GM19395 (cell line): ENCODE measurements at regions not wholly inside any gene's neighbourhood (a gene's known extent, or its start where the extent isn't known, plus 50 kb on each side); places are given as distances from the start of the nearest gene placed in this dataset.

Source experiments
- ATAC-seq: cut with Tn5 transposase; IDR thresholded peaks from one replicate; pipeline ENCODE4 v1.9.1; 2021; ENCODE audit warnings: mild to moderate bottlenecking, moderate library complexity; ENCODE audit not compliant: unreplicated experiment

DNA sequence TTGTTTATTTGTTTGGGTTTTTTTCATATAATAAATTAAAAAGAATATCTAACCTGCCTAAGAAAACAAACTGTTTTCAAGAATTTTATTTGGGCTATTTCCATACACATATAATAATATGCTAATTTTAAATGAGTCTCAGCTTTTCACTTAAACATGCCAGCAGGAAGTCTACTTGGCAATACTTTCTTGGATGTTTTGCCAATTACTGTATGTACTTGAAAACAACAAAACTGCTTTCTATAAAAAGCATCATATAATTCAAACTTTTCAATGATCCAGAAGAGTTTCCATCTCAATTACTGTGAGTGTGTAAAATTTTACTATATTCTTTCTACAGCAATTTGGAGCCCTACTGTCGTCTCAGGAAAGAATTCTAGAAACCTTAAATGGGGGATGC is 961.2 kb downstream of the PCDH17 start:
- no peak for ATAC-seq

DNA sequence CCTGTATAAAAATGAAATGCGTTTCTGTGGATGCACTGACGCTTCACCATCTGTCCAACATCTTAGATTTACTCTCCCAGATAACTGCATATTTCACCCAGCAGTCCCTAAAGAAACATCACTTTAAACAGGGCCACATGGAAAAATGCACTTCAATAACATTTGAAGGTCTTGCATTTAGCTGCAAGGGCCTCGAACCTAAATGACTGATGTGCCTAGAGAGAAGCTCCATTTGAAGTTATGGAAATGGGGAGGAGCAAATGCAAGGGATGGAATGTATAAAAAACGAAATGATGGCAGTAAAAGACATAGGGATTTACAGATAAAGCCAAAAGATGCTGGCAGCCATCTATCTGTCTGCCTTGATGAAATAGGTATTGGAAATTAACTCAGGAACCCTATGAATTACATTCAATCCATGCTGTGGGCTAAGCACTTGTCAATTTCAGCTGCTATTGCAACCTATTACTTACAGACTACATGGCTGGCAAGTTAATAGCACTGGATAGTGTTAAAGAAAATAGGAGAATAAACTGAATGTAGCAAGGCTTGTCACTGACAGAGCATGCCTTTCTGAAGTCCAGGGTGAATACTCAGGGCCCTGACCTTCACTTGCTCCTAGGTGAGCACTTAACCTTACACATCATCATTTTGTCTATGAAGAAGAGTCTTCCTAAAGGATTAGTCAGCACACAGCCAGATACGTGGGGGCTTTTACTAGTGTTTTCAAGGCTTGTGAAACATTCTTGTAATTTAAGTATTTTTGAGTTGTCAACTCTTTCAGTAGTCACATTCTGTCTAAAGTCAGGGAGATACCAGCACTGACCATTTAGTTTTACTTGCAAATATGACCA is 963.4 kb downstream of the PCDH17 start:
- ATAC-seq: no peak

DNA sequence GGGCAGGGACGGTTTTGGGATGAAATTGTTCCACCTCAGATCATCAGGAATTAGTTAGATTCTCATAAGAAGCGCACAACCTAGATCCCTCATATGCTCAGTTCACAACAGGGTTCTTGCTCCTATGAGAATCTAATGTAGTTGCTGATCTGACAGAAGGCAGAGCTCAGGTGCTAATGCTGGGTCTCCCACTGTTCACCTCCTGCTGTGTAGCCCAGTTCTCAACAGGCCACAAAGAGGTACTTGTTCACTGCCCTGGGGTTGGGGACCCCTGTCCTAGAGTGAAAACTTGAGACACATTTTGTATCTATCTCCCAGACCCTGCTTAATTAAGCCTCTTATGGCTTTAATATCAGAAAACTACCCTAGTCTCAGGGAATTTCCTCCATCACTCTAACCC is 966.0 kb downstream of the PCDH17 start:
- no peak for ATAC-seq

DNA sequence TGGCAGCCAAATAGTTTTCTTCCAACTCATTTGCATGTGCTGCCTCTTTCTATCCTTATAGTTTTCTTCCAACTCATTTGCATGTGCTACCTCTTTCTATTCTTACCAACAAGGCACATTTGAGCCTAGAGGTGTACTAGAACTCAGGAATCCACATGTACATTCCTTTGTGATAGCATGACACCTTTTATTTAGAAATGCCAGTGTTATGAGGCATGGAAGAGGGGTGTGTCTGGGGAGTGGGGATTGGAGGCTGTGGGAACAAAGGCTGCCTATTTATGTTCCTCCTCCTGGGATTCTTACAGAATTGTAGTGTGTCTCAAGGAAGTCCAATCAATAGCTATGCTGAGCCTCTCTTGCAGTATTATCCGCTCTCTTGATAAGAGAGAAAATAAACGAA is 966.7 kb downstream of the PCDH17 start:
- no peak for ATAC-seq

DNA sequence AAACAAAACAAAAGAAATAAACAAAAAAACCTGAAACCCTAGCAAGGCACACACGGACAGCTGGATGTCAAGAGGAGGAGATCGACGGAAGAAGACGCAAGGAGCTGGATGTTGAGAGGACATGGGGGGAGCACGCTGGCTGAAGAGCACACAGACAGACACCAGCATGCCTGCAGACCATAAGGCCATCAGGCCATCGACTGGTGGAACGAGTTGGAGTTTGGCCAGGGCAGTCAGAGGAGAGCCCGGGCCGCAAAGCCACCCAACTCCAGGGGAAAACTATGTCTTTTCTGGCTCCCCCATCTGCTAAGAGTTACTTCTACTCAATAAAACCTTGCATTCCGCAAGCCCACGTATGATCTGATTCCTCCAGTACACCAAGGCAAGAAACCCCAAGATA is 979.6 kb downstream of the PCDH17 start:
- no peak for ATAC-seq

DNA sequence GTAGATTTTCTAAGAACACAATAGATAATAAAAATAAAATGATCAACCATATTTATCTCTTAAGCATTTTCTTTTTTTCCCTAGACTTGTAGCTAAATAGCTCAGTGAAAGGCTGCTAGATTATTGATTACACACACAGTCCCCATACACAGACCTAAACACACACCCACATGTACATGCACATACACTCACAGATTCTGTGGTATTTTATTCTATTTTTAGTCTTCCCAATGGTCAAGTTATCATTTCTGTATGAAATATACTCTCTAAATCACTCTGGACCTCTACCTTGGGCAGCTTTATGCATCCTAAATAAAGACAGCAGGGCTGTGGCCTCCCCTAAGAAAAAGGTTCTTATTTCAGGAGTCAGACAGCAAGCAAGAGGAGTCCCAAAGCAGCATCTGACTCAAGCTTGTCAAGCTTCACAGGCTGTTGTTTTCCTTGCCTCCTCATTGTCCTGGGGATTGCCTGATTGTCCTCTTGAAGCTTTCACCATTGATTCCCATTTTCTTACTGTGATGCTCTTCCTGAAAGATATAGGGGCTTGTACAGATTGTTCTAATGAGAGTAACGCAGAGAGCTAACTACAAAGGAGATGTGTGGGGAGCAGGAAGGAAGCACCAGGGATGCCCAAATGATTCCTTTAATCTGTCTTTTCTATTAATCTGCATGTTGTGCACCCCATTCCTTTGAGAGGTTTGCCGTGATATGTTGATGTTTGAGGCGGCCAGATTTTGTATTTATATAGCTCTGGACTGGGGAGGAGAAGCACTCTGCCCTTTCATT is 986.5 kb downstream of the PCDH17 start:
- no peak for ATAC-seq

DNA sequence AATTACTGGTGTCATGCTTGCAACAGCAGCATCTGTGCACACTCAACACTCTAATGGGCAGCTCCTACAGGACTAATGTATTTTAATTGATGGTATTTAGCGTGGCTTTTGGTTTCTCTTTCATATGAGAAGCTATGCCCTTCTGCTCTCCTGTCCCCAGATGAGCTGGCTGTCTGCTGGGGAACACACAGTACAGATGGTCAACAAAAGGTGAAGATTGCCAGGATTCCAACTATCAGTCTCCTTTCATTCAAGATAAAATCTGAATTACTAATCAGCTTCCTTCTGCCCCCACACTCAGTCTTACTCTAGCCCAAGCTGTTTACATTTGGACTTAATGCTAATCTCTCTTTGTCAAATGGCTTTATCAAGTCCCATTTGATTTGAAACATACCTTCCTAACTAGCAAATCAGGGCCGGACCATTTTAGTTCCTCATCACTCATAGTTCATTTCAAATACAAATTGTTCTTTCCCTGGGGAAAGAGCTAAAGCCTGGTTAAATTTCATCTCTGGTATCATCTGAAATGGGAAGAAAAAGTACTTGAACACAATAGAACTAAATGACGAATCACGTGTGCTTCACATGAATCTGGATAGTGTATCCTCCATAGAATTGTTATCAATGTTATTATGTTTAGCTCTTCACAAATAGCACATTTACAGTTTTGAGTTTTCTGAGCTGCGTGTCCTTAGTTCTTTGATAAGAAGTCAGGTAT is 988.0 kb downstream of the PCDH17 start:
- ATAC-seq: peak; percentile 56

DNA sequence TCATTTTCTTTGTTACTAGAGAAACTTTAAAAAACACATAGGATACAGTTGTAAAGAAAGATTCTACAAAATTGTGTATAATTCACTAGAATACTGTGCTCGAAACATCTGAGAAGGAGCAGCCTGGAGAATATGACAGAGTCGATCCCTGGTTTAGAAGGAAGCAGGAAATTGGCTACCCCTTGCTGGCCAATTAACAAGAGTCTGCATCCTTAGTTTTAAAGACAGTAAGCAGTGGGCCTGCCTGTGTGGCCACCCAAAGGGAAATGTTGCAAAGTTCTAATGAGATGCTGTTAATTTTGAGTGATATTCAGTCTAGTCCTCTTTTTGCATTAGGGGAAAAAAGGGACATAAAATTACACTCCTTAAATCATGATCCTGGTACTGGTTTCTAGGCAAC is 988.6 kb downstream of the PCDH17 start:
- no peak for ATAC-seq

DNA sequence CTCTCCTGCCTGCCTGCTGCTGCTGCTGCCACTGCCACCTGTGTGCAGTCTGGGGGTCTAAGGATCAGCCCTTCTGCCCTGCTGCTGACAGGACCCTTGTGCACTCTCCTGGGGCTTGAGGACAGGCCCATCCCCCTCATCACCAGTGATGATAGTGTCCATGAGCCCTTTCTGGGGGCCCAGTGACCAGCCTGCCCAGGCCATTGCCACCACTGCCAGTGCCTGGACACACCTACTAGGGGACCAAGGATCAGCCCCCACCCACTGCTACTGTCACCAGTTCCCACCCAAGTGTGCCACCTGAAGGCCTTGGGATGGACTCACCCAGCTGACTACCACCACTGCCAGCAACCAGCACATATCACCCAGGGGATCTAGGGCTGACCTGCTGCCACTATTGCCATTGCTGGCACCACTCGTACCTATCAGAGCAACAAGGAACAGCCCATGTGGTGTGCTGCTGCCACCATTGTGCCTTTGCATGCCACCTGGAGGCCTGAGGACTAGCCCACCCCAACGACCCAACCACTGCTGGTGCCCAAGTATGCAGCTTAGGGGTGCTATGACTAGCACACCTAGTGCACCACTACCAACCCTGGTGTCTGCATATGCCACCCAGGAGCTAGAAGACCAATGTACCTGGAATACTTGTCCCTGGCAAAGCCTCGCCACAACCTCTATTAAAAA is 994.3 kb downstream of the PCDH17 start:
- ATAC-seq: no peak

DNA sequence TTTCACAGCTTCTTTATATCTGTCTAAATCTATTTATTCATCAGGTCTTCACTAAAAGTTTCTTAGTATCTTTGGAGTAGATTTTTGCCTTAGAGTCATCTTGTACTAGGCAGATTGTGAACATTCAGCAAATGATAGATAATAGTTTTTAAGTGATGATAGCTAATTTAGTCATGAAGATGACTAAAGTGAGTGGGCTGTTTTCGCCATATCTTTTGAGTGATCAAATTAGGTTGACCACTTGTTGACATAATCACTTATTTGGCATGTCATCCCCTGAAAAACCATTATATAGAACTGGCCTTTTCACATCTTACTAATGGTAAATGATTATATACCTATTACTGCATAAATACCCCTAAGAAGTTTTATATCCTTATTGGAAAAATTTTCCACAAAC is 999.2 kb downstream of the PCDH17 start:
- ATAC-seq: no peak

DNA sequence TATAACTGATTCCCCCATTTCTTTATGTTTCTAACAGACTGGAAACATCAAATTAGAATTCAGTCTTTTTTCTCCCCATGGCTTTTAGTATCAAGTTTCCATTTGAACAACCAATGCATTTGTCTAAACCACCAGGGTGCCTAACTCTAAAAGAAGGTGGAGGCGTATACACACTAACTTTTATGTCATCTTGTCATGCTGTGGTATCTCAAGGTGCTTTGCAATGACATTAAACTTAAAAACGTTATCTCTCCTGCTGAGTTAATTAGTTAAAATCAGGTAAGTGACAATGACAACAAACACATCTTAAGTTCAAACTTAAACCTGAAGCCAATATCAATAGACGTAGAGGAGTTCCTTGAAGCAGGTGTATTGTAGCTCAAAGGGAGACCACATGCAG is 1001.7 kb downstream of the PCDH17 start:
- no peak for ATAC-seq

DNA sequence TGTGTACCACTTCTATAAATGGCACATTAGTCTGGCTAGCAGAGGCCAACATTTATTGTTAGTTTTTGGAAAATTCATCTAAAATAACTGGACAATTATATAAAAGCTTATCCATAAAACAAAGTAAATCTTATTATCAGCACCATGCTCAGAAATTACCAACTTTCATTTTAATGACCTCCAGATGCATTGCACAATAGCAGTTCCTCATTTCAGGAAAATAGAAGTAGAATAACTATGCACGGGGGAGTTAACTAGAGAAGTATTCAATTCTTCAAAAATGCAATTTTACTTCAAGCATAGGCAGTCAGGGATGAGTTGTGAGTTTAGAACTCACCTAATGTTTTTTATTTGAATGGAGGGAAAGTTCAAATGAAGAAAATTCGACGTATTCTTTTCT is 1023.5 kb downstream of the PCDH17 start:
- no peak for ATAC-seq

DNA sequence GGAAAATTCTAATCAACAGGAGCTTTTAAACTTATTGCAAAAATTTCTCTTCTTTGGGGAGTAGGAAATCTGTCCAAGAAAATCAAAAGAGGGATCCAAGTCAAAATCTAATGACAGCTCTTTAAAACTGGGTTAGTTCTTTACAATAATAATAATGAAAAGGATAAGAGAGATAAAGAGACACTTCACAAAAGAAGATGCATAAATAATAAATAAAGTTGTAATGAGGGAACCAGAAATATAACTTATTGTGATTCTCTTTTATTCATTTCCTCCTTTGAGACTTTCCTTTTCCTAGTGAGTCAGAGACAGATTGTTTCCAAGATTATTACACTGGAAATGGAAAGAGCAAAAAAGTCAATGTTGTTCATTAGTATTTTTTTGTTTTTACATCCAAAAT is 1029.3 kb downstream of the PCDH17 start:
- ATAC-seq: no peak

DNA sequence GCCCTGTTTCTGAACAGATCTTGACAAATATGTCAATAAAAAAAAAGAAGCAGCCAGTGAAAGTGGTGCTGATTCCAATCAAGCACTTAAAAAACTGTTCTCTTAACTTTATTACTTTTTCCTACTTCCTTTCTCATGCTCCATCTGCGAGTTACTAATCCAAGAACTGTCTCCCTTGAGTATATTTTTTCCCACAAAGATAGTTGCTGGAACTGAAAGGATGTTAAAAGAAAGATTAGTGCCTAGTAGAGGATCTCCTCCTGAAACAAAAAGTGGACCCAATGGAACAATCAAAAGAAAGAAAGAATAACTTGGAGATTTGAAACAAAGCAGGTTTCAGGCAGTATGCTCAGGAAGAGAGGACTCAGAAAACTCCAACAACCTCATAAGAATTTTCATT is 1034.8 kb downstream of the PCDH17 start:
- no peak for ATAC-seq

DNA sequence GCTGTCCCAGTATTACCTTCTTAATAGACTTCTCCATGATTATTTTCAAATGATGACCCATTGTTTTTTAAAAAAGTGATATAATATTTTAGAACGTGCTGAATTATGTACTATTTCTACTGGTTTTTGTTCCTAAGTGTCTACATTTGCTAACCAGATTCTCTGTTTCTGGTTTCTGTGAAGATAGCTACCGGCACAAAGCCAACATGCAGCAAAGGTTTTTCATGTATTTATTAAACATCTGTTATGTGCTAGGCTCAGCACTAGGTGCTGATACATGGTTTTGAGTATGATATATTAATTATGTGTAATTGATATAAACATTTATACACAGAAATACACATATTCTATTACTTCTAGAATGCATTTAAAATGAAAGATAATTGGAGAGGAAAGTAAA is 1035.6 kb downstream of the PCDH17 start:
- no peak for ATAC-seq

DNA sequence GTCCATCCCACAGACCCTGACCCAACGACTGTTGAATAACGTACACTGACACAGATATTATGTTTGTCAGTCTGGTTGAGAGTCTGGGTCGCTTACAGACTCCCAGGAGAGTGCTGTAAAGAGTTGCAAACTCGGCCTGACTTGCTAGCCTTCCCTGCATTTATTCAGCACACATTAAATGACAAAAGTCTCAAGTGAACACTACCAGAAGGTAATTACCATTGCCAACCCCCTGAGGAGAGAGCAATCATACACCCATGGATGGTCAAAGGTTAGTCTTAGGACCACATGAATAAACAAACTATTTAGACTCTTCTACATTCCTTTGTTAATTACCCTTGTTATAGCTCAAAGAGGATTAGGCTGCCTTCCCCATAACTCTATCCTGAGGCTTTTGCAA is 1048.6 kb downstream of the PCDH17 start:
- no peak for ATAC-seq

DNA sequence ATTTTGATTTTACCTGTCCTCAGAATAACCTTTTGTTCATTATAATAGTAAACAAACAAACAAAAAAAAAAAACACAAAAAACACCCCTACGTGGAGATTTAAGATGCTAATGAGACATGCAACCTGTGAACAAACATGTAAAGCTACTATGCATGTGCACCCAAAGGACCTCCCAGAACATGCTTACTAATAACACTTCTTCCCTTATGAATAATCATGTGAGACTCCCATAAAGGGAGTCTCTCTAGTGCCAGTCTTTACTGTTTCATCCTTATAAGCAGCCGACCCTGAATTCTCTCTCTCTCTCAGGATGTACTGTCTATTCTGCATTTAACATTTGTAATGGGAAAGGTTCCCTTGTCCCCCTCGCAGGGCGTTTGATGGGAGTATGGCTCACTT is 1051.1 kb downstream of the PCDH17 start:
- ATAC-seq: no peak

DNA sequence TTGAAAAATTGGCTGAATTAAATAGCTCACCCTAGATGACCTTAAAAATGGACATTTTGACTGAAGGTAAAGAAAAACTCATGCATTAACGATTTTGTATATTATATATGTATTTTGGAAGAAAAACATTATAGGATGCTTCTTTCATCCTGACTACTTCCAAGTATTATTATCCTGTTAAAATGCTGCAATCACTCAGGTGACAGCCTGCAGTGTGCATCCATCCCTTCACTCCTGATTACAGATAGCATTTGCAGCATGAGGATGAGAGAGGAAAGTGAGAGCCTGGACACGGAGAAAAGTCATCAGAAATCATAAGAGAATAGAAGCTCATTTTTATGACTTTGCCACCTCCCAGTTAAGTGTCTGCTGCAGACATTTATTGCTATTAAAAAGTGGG is 1055.6 kb downstream of the PCDH17 start:
- ATAC-seq: no peak

DNA sequence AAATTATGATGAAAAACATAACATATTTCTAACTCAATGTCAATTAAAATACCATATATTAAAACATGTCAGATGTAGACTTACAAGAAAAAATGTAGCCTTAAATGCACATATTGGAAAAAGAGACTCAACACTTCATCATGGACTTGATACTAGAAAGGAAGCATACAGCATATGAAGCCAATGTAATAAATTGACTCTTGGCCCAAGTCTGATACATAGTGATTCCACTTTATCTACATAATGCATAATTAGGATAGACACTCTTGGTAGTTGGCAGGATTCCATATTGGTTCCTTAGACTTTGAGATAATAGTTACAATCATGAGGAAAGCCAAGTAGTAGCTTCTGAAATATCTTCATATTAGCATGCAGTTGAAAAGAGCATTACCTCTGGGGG is 1067.0 kb downstream of the PCDH17 start:
- ATAC-seq: no peak

DNA sequence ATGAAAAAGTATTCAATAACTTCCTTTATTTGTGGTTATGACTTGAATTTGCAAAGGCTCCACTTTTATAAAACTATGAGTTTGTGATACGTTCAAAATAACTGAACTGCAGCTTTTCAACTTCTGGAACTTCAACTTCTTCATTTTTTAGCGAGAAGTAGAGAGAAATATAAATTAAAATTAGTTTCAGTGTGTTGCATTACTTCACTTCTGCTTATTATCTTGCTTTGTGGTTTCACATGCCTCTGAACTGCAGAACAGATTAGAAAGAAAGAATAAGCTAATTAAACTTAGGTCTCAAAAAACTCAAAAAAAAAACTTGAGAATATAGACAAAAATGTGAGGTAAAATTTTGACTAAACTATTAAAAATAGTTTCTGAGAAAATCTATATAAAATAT is 1073.4 kb downstream of the PCDH17 start:
- no peak for ATAC-seq

DNA sequence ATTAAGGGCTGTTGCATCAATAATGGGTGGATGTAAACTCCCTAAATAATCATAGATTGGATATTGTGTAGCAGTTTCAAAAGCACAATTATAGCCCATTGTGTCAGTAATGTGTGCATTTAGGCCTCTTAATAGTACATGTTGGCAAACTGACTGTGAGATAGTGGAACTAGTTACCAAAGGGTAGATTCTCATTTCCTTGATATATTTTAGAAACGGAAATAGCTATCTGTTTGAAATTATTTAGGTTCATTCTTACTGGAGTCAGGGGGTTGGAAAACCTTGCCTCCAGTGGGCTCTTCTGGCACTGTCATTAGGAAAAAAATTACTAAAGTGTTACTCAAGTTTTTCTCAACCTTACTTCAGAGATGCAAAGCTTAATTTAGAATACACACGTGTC is 1074.9 kb downstream of the PCDH17 start:
- no peak for ATAC-seq
